ENCODE measurements at regions not wholly inside any gene's neighbourhood (a gene's known extent, or its start where the extent isn't known, plus 50 kb on each side); places are given as distances from the start of the nearest gene placed in this dataset.

GRCh38 chr9:7293091-7293490 is 506.5 kb downstream of the DMAC1 start:
- DNase-seq = no peak

GRCh38 chr9:7289773-7290172 is 509.8 kb downstream of the DMAC1 start:
- no peak for DNase-seq

GRCh38 chr9:7287986-7288385 is 511.6 kb downstream of the DMAC1 start:
- DNase-seq = no peak

DNA sequence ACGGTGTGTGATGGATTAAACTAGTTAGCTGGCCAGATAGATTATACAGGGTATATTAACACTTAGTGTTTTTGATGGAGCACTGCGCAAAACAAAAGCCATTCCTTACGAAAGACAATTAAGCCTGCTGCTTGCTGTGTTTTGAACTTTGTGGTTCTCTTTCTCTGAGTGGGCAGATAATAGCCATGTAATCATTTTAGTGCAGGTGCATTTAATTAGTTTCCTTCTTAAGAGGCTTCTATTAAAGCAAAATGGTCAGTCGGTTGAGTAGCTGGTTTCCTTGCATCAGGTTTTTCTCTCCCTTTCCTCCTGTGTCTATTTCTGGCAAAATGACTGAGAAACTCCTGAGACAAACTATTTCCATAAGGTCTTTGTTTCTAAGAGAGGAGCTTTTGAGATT is 512.5 kb downstream of the DMAC1 start:
- DNase-seq = no peak

DNA sequence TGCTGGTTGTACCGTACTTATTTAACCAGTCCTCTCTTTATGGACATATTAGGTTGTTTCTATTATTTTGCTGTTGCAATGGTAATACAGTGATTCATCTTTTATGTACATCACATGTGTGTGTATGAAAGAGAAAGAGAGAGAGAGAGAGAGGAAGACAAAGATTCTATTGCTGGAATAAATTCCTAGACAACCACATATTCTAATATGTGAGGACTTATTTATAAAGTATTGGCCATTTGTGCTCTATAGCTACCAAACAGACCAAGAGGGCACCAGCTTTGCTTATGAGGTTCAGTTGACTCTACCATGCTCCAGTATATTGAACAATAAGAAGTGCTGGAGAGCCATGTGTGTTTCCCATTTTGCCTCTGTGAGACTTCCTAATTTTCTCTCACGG is 513.5 kb downstream of the DMAC1 start:
- no peak for DNase-seq

DNA sequence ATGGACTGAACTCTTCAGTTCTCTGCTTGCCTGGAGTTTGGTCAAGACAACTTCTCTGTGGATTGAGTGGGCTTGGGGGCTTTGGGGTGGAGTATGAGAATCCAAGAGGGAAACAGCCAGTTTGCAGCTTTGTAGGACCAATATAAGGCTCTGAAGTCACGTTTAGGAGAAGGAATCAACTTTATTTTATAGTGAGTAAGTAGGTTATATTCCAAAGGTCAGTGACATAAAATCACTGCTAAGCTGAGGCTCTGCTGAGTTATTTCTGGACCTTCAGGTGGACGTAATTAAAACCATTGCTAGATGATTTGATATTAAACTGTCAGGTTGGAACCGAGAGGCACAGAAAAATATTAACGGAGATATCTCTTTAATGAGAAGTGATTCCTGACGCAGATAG is 514.4 kb downstream of the DMAC1 start:
- DNase-seq = no peak

DNA sequence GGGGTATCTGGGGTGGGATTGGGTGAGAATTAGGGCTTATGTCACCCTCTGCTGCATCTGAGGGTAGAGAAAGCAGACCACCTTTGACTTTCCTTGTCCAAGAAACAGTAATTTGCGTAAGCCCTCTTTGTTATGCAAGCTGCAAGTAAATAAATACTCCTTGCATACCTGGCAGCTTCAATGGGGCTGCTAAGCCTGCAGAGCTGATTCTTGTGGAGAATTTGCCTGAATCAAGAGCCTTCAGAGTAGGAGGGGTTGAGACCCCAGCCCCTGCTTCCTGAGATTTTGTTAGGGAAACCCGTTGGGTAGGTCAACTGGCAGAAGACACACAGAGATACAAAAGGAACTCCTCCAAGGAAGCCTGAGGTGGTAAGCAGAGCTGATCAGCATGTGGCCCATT is 515.1 kb downstream of the DMAC1 start:
- DNase-seq = no peak

- no peak for DNase-seq
Measured at GRCh38 chr9:7284117-7284516, 515.5 kb downstream of the DMAC1 start.

DNA sequence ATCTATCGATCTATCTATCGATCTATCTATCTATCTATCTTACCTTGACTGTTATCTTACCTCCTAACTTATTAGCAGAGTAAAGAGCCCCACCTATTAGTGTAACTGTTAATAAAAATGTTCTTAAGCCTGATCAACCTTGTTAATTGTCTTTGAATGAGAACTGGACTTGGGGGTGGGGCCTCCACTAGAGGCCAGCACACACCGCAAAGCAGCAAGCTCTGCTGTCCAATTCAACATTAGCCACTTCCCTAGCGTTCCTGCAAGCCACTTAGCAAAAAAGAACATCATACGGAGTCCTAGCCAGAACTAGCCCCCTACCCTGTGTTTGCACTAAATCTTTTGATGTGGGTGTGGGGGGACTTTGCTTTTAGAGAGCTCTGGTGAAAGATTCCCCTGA is 515.8 kb downstream of the KDM4C start:
- no peak for DNase-seq

- DNase-seq = no peak
Measured at GRCh38 chr9:7266911-7267595, 509.3 kb downstream of the KDM4C start.

DNA sequence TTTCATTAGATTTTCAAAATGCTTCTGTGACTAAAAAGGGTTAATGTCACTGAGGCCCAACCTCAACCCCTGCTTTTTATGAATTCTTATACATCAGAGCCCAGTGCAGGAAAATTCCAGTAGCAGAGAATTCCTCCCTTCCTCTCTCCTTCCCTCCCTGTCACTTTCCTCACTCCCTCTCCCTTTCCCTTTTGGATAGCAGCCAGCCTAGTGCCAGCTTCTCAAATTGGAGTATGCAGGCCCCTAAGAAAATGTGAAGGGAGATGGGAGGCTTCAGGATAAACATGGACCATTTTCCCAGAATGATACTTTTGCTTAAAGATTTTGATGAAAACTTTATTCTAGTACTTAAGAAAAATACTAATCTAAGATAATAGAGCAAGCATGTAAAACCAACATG is 507.4 kb downstream of the KDM4C start:
- DNase-seq = no peak

DNA sequence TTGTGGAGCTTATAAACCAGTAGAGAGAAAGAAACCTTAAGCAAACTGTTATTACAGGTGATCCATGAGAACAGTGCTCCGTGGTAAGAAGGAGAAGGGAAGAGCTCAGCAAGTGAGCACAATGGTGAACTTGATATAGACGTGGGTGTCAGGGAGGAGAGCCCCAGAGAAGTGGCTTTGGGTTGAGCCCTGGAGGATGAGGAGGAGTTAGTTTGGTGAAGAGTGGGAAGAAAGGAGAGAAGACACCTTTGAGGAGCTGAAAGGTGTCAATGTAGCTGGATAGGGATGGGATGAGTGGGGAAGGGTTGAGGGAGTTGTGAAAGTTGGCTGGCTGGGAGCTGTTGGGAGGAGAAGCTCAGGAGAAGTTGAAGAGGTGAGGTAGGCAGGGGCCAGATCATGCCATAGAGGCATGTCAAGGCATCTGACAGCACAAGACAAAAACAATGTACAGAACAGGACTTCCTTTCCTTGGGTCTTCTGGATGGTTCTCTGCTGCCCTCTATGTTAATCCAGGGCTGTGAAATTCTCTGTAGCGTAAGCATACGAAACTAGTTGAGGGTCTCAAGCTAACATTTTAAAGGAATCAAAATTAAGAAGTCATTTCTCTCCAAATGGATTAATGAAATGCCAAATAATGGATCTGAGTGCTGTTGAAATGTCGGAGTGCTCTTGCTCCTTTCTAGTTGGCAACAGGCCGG is 501.9 kb downstream of the KDM4C start:
- DNase-seq = no peak

- no peak for DNase-seq
Measured at GRCh38 chr9:7258688-7259396, 501.1 kb downstream of the KDM4C start.

- DNase-seq = no peak
Measured at GRCh38 chr9:7246917-7247522, 489.2 kb downstream of the KDM4C start.

GRCh38 chr9:7245976-7246580 is 488.3 kb downstream of the KDM4C start:
- no peak for DNase-seq

DNA sequence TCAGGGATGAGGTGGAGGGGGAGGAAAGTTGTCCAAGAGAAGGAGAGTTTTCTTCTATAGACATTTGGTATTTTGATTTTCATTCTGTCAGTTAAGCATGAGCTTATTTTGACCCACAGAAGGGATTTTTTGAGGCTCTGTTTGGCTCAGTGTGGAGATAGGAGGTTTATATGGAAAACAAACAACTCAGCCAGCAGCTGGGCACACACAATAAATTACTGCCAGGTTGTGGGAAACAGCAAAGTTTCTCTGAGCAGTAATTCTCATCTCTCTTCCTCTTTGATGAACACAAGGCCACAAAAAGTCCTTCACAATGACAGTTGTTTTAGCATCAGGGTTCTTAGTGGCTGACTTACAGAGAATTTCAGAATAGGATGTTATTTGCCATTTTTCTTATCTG is 486.1 kb downstream of the KDM4C start:
- DNase-seq = no peak

DNA sequence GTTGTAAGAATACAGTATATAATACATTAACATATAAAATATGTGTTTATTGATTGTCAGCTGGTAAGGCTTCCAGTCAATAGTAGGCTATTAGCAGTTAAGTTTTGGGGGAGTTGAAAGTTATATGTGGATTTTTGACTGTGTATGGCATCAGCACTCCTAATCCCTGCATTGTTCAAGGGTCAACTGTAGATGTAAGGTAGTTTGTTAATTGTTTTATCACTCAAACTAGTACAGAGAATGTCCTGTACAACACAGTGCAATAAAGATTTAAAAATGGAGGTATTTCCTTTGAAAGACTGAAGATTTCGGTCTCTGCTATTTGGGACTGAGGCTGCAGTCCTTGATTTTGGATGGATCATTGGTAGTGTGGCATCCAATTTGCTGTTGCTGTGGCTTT is 484.4 kb downstream of the KDM4C start:
- no peak for DNase-seq

DNA sequence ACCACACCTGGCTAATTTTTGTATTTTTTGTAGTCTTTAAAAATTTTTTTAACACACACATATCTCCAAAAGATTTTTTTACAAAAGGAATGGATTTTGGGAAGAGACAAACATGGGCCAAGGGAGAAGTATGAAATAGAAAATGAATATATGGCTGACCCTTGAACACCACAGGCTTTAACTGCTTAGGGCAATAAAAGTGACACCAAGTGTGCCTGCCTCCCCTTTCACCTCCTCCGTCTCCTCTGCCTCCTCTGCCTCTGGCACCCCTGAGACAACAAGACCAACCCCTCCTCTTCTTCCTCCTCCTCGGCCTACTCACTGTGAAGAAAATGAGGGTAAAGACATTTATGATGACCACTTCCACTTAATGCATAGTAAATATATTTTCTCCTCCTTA is 483.9 kb downstream of the KDM4C start:
- no peak for DNase-seq

GRCh38 chr9:7240569-7241311 is 483.0 kb downstream of the KDM4C start:
- no peak for DNase-seq

GRCh38 chr9:7239708-7240107 is 481.9 kb downstream of the KDM4C start:
- no peak for DNase-seq

GRCh38 chr9:7238247-7238637 is 480.5 kb downstream of the KDM4C start:
- no peak for DNase-seq
